Colonic mucosa (tissue), 4 donors: ENCODE measurements at regions not wholly inside any gene's neighbourhood (a gene's known extent, or its start where the extent isn't known, plus 50 kb on each side); places are given as distances from the start of the nearest gene placed in this dataset.
"Not testable (repeated sequence)": the region's sequence is repeated elsewhere in the genome, so short reads cannot be mapped to it uniquely, and the experiment has no call there.

Experiments used
- DNase-seq: peaks from one replicate; pipeline ENCODE4 v3.0.0-alpha.2; 2020
- H3K27ac ChIP-seq: fragments of 200-600 bp; one replicate; pipeline ENCODE4 v1.8.0; 2021
- H3K27me3 ChIP-seq: fragments of 200-600 bp; one replicate; pipeline ENCODE4 v1.8.0; 2021
- H3K36me3 ChIP-seq: fragments of 200-600 bp; one replicate; pipeline ENCODE4 v1.8.0; 2021
- H3K4me1 ChIP-seq: fragments of 200-600 bp; one replicate; pipeline ENCODE4 v1.8.0; 2021; ENCODE audit warnings: mild to moderate bottlenecking
- H3K4me3 ChIP-seq: fragments of 200-600 bp; one replicate; pipeline ENCODE4 v1.8.0; 2021
- H3K9ac ChIP-seq, 2 donors: one replicate each; pipeline ENCODE4 v1.7.0; 2013; ENCODE audit warnings: control low read depth in 2 of 2, low read depth in 2 of 2, low read length in 2 of 2
- H3K9me3 ChIP-seq: fragments of 200-600 bp; one replicate; pipeline ENCODE4 v1.8.0; 2021
- CTCF ChIP-seq: fragments of 200-600 bp; IDR thresholded peaks from one replicate; pipeline ENCODE4 v1.8.0; 2022; ENCODE audit warnings: antibody characterized with exemption, mild to moderate bottlenecking
- intact Hi-C: fragments of 100-400 bp; cut with DNase I; formaldehyde crosslinking; loops from one replicate; pipeline ENCODE4 v1.14.1; 2022
- donor health status: healthy.
- donor health status: DM: no; HTN: no; CAD: no.
- donor health status: DM: no; HTN: no; CAD: no.

GRCh38 chr2:200107514-200108217 lies 152.3 kb downstream of the MAIP1 start:
- no peak overlapping the region for H3K27ac ChIP-seq
- no peak for DNase-seq
- H3K36me3 ChIP-seq, result no peaks in the 10 kb centered on the region
- H3K9me3 ChIP-seq, result no peaks in the 10 kb centered on the region
- no peaks in the 10 kb centered on the region for H3K4me1 ChIP-seq
- H3K9ac ChIP-seq, result no peak overlapping the region
- intact Hi-C loops, result no loop called here
- H3K27me3 ChIP-seq, result no peaks in the 10 kb centered on the region
- TF ChIP-seq CTCF, result no peak
- H3K4me3 ChIP-seq, result no peak overlapping the region

- Histone ChIP-seq H3K27me3 (no peaks in the 10 kb centered on the region), H3K9ac (no peak overlapping the region), H3K27ac (no peak overlapping the region), H3K36me3 (no peaks in the 10 kb centered on the region), H3K4me1 (no peaks in the 10 kb centered on the region), H3K4me3 (no peak overlapping the region), H3K9me3 (no peaks in the 10 kb centered on the region)
- TF ChIP-seq CTCF, result no peak
- DNase-seq, result no peak
- intact Hi-C loops, result no loop called here
Observed at GRCh38 chr2:200109421-200109820, 154.0 kb downstream of the MAIP1 start.

- intact Hi-C loops, result no loop called here
- H3K36me3 ChIP-seq, result no peaks in the 10 kb centered on the region
- no peak overlapping the region for H3K4me3 ChIP-seq
- H3K4me1 ChIP-seq, result no peaks in the 10 kb centered on the region
- no peak for TF ChIP-seq CTCF
- no peaks in the 10 kb centered on the region for H3K27me3 ChIP-seq
- no peak overlapping the region for H3K27ac ChIP-seq
- no peak for DNase-seq
- no peaks in the 10 kb centered on the region for H3K9me3 ChIP-seq
- H3K9ac ChIP-seq, result no peak overlapping the region
Observed at GRCh38 chr2:200110381-200110780, 155.0 kb downstream of the MAIP1 start.

- DNase-seq, H3K36me3 ChIP-seq, intact Hi-C loops, H3K27ac ChIP-seq, H3K4me1 ChIP-seq, H3K27me3 ChIP-seq, H3K4me3 ChIP-seq, H3K9me3 ChIP-seq, H3K9ac ChIP-seq: not testable (repeated sequence)
Observed at GRCh38 chr2:200113016-200113799, 157.8 kb downstream of the MAIP1 start.

- no peaks in the 10 kb centered on the region for H3K4me1 ChIP-seq
- H3K27me3 ChIP-seq, result no peaks in the 10 kb centered on the region
- no peak overlapping the region for H3K4me3 ChIP-seq
- no peak for TF ChIP-seq CTCF
- intact Hi-C loops, result no loop called here
- DNase-seq, result no peak
- no peak overlapping the region for H3K27ac ChIP-seq
- no peaks in the 10 kb centered on the region for H3K9me3 ChIP-seq
- H3K36me3 ChIP-seq, result no peaks in the 10 kb centered on the region
- no peak overlapping the region for H3K9ac ChIP-seq
Observed at GRCh38 chr2:200119236-200119635, 163.9 kb downstream of the MAIP1 start.

GRCh38 chr2:200121931-200122330 lies 166.5 kb downstream of the MAIP1 start:
- Histone ChIP-seq H3K4me3 (no peak overlapping the region), H3K9ac (no peak overlapping the region), H3K27ac (no peak overlapping the region), H3K36me3 (no peaks in the 10 kb centered on the region), H3K4me1 (peaks cover 12% of the 10 kb centered on the region), H3K9me3 (no peaks in the 10 kb centered on the region), H3K27me3 (no peaks in the 10 kb centered on the region)
- intact Hi-C loops, result no loop called here
- DNase-seq, result no peak
- no peak for TF ChIP-seq CTCF
